ENCODE measurements at regions not wholly inside any gene's neighbourhood (a gene's known extent, or its start where the extent isn't known, plus 50 kb on each side); places are given as distances from the start of the nearest gene placed in this dataset.
"Not testable (repeated sequence)": the region's sequence is repeated elsewhere in the genome, so short reads cannot be mapped to it uniquely, and the experiment has no call there.

DNA sequence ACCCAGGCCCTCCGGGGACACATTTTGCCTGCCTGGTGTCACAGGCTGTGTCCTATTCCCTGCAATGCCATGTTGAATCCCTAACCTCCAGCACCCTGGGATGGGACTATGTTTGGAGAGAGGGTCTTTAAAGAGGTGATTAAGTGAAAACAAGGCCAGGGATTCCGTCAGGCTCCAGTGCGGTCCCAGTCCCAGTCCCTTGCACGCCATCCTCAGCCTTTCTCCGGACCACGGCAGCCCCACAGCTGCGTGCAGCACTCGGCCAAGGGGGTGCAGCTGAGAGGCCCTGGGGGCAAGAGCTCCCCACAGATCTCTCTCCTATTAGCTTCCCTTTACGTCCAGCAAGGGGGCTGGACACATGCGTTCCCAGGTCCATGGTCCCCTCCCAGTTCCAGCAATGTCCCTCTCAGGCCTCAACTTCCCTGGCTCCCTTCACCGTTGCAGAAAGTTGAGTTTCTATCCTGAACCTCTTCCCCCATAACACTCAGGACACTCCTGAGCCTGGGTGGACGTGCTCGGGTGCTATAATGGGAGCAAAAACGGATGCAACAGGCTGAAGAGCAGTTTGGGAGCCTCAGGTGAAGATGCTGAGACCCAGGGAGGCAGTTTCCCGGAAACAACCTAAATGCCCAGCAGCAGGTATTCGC is 1422.7 kb downstream of the BRD1 start:
- no peak for DNase-seq
- Mint-ChIP-seq H3K4me3 (no peak overlapping the region), H3K27me3 (ENCODE audit: low read depth) (no peaks in the 10 kb centered on the region), H3K27ac (no peak overlapping the region), H3K4me1 (ENCODE audit: low read depth) (no peaks in the 10 kb centered on the region), H3K9me3 (peaks cover 4 to 5% of the 10 kb centered on the region in 2 donors), H3K36me3 (ENCODE audit: insufficient read depth in 2 of 2) (no peaks in the 10 kb centered on the region)
- ATAC-seq (replicated peaks in 1 of 2): no peak

DNA sequence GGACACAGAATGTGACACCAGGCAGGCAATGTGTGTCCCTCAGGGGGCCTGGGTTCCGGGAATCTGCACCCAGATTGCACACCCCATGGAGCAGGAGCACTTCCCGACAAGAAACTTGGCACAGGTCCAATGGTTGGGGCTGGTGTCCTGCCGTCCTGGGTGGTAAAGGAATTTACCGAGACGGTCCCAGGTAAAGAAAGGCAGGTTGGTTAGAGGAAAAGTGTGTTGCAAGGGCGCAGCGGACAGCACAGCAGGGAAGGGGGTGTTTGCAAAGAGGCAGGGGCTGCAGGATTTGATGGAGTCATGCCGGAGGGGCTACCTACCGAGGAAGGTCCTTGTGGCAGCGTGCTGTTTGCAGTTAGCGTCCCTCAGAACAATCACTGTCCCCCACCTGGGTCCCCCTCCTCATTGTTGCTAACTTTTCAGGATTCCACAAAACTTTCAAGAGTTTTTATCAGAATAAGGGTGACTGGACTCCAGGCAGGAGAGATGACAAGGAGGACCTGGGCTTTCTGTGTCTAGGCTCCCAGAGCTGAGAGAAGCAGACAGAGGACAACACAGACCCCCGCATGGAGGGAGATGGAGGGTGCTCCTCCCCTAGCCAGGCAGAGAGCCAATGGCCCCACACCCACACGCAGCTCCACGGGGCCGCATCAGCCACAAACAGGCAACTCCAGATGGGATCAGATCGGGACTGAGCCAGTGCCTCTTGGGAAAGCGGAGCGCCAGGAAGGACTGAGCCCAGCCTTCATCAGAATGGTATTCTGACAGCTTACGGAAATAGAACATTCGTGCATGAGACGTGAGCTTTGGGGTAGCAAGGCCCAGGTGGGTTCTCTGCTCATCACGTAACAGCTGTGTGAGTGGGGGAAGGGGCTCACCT is 1423.9 kb downstream of the BRD1 start:
- H3K27ac Mint-ChIP-seq: no peak overlapping the region
- H3K4me3 Mint-ChIP-seq: no peak overlapping the region
- no peaks in the 10 kb centered on the region for H3K27me3 Mint-ChIP-seq (ENCODE audit: low read depth)
- H3K4me1 Mint-ChIP-seq (ENCODE audit: low read depth): no peaks in the 10 kb centered on the region
- no peaks in the 10 kb centered on the region for H3K36me3 Mint-ChIP-seq (ENCODE audit: insufficient read depth in 2 of 2)
- no peak for ATAC-seq (replicated peaks in 1 of 2)
- H3K9me3 Mint-ChIP-seq: peaks cover 4 to 5% of the 10 kb centered on the region in 2 donors
- no peak for DNase-seq

DNA sequence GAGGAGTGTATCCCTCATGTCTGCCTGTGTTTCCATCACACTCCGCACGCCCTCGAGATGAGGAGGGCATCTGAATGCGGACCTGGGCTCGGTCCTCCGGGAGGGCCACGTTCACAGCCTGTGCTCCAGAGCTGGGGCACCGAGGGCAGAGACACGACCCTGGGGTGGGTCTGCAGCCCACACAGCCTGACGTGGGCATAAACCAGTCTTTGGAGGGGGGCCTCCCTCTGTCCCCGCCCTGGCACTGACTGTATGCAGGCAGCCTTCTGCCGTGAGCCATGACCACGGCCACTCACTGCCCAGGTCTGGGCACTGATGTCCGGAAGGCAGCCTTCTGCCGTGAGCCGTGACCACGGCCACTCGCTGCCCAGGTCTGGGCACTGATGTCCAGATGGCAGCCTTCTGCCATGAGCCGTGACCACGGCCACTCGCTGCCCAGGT is 1425.1 kb downstream of the BRD1 start:
- no peaks in the 10 kb centered on the region for H3K9me3 Mint-ChIP-seq
- H3K27ac Mint-ChIP-seq: no peak overlapping the region
- no peaks in the 10 kb centered on the region for H3K4me1 Mint-ChIP-seq (ENCODE audit: low read depth)
- H3K4me3 Mint-ChIP-seq: no peak overlapping the region
- DNase-seq: no peak
- no peak for ATAC-seq (replicated peaks in 1 of 2)
- no peaks in the 10 kb centered on the region for H3K36me3 Mint-ChIP-seq (ENCODE audit: insufficient read depth in 2 of 2)
- H3K27me3 Mint-ChIP-seq (ENCODE audit: low read depth): no peaks in the 10 kb centered on the region

DNA sequence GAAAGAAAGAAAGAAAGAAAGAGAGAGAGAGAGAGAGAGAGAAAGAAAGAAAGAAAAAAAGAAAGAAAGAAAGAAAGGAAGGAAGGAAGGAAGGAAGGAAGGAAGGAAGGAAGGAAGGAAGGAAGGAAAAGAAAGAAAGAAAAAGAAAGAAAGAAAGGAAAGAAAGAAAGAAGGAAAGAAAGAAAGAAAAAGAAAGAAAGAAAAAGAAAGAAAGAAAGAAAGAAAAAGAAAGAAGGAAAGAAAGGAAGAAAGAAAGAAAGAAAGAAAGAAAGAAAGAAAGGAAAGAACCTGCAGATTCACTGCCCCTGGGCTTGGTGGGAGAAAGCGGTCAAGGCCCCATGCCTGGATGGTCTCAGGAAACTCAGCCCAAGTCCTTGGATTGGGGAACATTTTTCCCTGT is 1426.2 kb downstream of the BRD1 start:
- not testable (repeated sequence) for H3K4me1 Mint-ChIP-seq (ENCODE audit: low read depth); H3K27me3 Mint-ChIP-seq (ENCODE audit: low read depth); H3K36me3 Mint-ChIP-seq (ENCODE audit: insufficient read depth in 2 of 2); H3K27ac Mint-ChIP-seq; DNase-seq; H3K4me3 Mint-ChIP-seq; H3K9me3 Mint-ChIP-seq; ATAC-seq (replicated peaks in 1 of 2)

DNA sequence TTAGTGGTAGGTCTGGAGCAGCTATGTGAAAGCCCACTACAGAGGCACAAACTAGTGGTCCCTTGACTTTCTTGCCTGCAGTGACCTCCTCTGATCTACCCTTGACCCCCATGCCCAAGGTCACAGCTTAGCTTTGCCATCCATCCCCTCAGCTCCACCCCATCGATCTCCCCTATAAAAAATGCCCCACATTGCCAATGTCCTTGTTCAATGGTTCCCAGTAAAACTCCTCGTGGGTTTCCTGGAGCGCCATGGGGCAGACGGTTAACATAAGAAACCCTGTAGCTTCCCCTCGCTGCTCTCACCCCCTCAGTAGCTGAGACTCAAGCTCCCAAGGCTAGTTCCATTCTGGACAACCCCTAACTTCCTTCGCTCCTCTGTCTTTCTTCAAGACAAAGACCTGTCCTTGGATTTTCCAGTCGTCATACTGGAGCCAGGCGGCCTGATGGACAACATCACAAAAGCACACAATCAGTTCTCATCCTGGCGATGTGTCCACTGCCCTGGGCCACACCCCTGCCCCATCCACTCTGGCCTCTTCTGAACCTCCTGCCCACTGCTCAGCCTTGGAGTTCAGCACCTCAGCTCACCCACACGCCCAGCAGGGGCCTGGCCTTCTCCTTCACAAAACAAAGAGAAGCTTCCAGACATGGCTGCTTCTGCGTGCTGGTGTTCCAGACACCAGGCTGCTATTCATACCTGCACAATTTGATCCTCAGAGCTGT is 1429.3 kb downstream of the BRD1 start:
- Mint-ChIP-seq H3K4me3 (no peak overlapping the region), H3K9me3 (no peaks in the 10 kb centered on the region), H3K27ac (no peak overlapping the region), H3K27me3 (ENCODE audit: low read depth) (no peaks in the 10 kb centered on the region), H3K4me1 (ENCODE audit: low read depth) (no peaks in the 10 kb centered on the region), H3K36me3 (ENCODE audit: insufficient read depth in 2 of 2) (no peaks in the 10 kb centered on the region)
- DNase-seq (no peak), ATAC-seq (replicated peaks in 1 of 2) (no peak)

DNA sequence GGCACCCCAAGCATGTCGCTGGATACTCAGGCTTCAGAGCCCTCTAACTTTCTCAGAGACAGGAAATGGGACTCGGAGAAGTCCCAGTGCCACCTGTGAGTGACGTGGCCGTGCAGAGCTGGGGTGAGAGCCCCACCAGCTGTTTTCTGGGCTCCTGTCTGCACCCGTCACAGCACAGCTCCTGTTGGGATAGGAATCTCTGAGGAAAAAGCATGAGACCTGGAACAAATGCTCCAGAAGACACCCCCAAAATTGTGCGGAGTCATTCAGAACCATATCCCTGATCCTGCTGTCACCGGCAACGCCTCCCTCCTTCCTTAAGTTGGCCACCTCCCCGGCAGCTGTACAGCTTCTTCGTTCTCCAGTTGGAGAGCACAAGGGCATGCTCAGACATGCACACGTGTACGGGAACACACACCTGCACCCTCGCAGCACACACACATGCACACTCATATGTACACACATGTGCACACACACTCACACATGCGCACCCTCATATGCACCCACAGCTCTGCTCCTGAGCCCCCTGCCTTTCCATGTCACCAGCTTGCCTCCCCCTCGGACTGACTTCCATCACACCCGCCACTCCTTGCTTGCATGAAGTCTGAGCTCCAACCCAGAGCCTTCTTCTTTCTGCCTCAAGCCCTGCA is 1430.0 kb downstream of the BRD1 start:
- no peaks in the 10 kb centered on the region for H3K4me1 Mint-ChIP-seq (ENCODE audit: low read depth)

DNA sequence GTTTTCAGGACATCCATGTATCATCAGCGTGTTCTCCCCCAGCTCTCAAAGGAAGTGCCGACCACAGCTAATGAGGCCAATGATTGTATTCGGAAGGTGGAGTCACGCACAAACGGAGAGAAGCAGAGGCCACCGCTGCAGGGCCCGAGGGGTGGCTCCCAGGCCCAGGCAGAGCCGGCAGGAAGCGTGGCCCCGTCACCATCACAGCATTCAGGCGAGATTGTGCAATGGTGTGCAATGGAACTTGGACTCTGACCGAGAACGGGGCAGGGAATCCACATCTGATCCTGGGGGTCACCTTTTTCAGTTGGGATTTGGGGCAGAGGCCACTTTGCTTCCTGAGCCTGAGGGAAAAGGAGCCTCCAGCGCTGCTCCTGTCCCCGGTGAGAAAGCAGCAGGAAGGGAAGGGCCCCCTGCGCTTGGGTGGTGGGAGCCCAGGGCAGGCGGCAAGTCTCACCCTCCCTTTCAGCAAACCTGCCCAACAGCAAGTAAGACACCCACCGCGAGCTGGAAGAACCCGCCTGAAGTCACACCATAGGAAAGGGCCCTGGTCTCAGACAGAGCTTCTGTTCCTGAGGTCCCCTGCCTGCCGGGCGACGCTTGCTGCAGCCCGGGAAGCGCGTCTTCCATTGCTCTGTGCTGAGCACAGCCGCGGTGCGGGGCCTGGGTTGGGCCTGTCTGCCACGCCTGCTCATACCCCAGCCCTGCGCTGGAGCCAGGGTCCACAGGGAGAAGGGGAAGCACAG is 1430.7 kb downstream of the BRD1 start:
- Mint-ChIP-seq H3K27me3 (ENCODE audit: low read depth) (no peaks in the 10 kb centered on the region), H3K36me3 (ENCODE audit: insufficient read depth in 2 of 2) (no peaks in the 10 kb centered on the region), H3K4me1 (ENCODE audit: low read depth) (no peaks in the 10 kb centered on the region), H3K9me3 (no peaks in the 10 kb centered on the region), H3K27ac (no peak overlapping the region), H3K4me3 (no peak overlapping the region)
- ATAC-seq (replicated peaks in 1 of 2) (no peak), DNase-seq (no peak)

More for the DNA sequence above, 1430.0 kb downstream of the BRD1 start:
- Mint-ChIP-seq H3K36me3 (ENCODE audit: insufficient read depth in 2 of 2) (no peaks in the 10 kb centered on the region), H3K27me3 (ENCODE audit: low read depth) (no peaks in the 10 kb centered on the region), H3K9me3 (no peaks in the 10 kb centered on the region), H3K4me3 (no peak overlapping the region), H3K27ac (no peak overlapping the region)
- DNase-seq (no peak), ATAC-seq (replicated peaks in 1 of 2) (no peak)

DNA sequence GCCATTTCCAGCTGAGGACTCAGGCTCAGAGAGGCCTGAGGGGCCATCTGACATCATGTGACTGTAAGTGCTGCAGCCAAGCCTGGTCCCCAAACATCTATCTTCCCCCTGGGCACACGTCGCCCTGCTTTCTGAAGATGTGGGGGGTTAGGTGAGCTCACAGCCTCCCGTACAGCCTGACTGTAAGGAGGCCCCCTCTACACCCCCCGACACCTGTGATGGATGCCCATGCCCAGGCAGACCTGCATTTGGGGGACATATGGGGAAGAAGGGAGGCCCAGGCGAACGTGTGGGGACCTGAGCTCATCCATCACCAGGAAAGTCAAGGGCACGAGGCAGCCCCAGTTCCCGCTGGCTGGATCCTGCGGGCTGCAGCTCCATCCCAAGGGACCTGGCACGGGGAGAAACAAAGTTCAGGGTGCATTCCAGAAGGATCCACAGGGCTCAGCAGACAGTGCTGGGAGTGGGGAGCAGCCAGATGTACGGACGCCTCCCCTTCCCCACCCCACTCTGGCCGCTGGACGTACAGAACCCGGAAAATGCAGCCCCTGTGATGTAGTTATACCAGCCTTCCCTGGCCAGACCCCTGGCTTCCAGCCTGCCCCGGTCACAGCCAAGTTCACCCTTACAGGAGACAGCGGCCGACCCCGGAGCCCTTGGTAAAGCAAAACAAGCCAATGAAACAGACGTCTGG is 1431.4 kb downstream of the BRD1 start:
- Mint-ChIP-seq H3K27me3 (ENCODE audit: low read depth) (no peaks in the 10 kb centered on the region), H3K9me3 (no peaks in the 10 kb centered on the region), H3K36me3 (ENCODE audit: insufficient read depth in 2 of 2) (peaks cover 0 to 1% of the 10 kb centered on the region in 2 donors), H3K27ac (no peak overlapping the region), H3K4me1 (ENCODE audit: low read depth) (no peaks in the 10 kb centered on the region), H3K4me3 (no peak overlapping the region)
- no peak for ATAC-seq (replicated peaks in 1 of 2)
- no peak for DNase-seq

DNA sequence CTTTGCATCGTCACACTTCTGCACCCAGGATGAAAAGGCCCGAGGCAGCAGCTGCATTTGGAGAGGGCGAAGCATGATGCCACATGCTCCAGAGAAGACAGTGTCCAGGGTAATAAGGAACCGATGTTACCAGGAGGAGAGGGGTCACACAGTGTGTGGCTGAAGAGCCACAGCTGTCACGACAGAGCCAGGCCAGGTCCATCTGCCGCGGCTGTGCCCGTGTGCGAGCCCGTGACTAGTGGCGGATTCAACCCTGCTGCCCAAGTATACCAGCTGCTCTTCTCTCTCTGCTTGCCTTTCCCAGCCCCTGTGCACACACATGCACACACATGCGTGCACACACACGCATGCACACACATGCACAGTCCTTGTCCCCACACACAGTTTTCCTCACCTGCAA is 1432.5 kb downstream of the BRD1 start:
- ATAC-seq (replicated peaks in 1 of 2) (no peak), DNase-seq (no peak)
- H3K9me3 Mint-ChIP-seq: no peaks in the 10 kb centered on the region
- no peaks in the 10 kb centered on the region for H3K27me3 Mint-ChIP-seq (ENCODE audit: low read depth)
- no peak overlapping the region for H3K27ac Mint-ChIP-seq
- no peak overlapping the region for H3K4me3 Mint-ChIP-seq
- H3K4me1 Mint-ChIP-seq (ENCODE audit: low read depth): no peaks in the 10 kb centered on the region
- H3K36me3 Mint-ChIP-seq (ENCODE audit: insufficient read depth in 2 of 2): peaks cover 0 to 1% of the 10 kb centered on the region in 2 donors

DNA sequence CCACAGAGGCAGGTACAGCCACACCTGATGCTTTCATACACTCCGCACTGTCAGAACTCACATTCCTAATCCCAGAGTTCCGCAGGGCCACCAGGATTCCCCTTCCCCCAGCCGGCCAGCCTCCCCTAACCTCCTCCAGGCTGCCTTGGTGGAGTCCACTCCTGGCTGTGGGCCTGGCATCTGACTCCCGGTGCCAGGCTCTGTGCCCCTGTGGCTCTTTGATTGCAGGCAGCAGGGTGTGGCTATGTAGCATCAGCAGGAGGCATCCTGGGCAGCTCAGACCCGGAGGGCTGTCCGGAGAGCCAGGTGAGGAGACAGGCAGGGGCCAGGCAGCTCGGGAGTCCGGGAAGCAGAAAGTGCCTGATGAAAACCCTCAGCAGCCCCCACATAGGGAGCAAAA is 1432.9 kb downstream of the BRD1 start:
- peaks cover 0 to 1% of the 10 kb centered on the region in 2 donors for H3K36me3 Mint-ChIP-seq (ENCODE audit: insufficient read depth in 2 of 2)

DNA sequence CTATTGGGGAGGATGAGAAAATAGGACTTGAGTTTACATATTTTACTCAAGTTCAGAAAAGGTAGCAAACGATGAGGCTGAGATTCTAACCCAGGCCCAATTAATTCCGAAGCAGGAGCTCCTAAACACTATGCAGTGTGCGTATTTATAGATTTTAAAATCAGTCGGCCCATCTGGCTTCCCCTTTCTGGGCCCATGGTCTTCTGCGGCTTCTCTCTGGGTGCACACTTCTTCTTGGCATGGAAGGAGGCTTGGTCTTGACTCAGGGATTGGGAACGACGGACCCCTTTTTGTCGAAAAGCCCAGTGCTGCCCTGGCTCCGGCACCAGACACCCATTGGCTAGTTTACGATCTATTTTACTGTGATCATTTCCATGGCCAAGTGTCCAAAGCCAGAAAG is 1433.8 kb downstream of the BRD1 start:
- no peaks in the 10 kb centered on the region for H3K9me3 Mint-ChIP-seq
- H3K36me3 Mint-ChIP-seq (ENCODE audit: insufficient read depth in 2 of 2): peaks cover 0 to 1% of the 10 kb centered on the region in 2 donors
- no peak for DNase-seq
- ATAC-seq (replicated peaks in 1 of 2): no peak
- H3K27me3 Mint-ChIP-seq (ENCODE audit: low read depth): no peaks in the 10 kb centered on the region
- H3K27ac Mint-ChIP-seq: no peak overlapping the region
- no peaks in the 10 kb centered on the region for H3K4me1 Mint-ChIP-seq (ENCODE audit: low read depth)
- H3K4me3 Mint-ChIP-seq: no peak overlapping the region

More for the DNA sequence above, 1432.9 kb downstream of the BRD1 start:
- no peak for ATAC-seq (replicated peaks in 1 of 2)
- no peaks in the 10 kb centered on the region for H3K27me3 Mint-ChIP-seq (ENCODE audit: low read depth)
- no peaks in the 10 kb centered on the region for H3K9me3 Mint-ChIP-seq
- H3K27ac Mint-ChIP-seq: no peak overlapping the region
- H3K4me3 Mint-ChIP-seq: no peak overlapping the region
- no peaks in the 10 kb centered on the region for H3K4me1 Mint-ChIP-seq (ENCODE audit: low read depth)
- no peak for DNase-seq

DNA sequence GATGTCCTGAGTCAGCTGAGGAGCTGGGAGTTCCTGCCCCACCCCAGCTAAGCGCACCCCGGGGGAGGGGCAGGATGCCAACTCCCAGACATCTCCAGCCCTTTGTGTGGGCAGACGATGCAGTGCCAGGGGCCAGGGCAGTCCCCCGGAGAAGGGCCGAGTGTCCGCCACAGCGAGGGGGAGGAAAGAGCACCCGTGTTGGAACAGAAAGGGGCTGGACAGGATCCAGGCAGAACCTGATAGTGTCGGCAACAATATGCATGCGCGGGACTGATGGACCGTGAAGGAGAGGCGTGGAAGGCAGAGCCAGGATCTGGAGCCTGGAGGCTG is 1434.7 kb downstream of the BRD1 start:
- peaks cover 0 to 1% of the 10 kb centered on the region in 2 donors for H3K36me3 Mint-ChIP-seq (ENCODE audit: insufficient read depth in 2 of 2)
- H3K4me3 Mint-ChIP-seq: no peak overlapping the region
- ATAC-seq (replicated peaks in 1 of 2) (no peak), DNase-seq (no peak)
- H3K4me1 Mint-ChIP-seq (ENCODE audit: low read depth): no peaks in the 10 kb centered on the region
- H3K27ac Mint-ChIP-seq: no peak overlapping the region
- H3K27me3 Mint-ChIP-seq (ENCODE audit: low read depth): no peaks in the 10 kb centered on the region
- H3K9me3 Mint-ChIP-seq: no peaks in the 10 kb centered on the region
